ENCODE measurements at regions not wholly inside any gene's neighbourhood (a gene's known extent, or its start where the extent isn't known, plus 50 kb on each side); places are given as distances from the start of the nearest gene placed in this dataset.

DNA sequence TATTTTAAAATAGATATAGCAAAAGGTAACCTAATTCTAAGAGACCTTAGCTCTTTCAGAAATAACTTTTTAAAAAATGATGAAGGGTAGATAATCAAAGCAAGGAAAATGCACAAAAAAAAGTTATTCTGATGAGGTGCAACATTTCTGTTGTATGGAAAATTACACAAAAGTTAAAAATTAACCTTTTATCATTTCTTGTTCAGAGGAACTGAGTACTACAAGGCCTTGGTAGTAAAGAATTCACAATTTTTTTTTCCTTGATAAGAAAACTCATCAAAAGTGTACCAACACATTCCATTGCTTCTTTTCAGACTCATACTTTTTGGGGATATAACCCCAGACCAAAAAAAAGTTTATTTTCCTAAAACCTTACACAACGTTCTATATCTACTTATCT lies 213.0 kb downstream of the IL15 start:
- H3K4me3 ChIP-seq (ENCODE audit: low read depth, low read length), result no peak overlapping the region
- no peak for DNase-seq (ENCODE audit: low read depth)
- TF ChIP-seq, protein P1, sequence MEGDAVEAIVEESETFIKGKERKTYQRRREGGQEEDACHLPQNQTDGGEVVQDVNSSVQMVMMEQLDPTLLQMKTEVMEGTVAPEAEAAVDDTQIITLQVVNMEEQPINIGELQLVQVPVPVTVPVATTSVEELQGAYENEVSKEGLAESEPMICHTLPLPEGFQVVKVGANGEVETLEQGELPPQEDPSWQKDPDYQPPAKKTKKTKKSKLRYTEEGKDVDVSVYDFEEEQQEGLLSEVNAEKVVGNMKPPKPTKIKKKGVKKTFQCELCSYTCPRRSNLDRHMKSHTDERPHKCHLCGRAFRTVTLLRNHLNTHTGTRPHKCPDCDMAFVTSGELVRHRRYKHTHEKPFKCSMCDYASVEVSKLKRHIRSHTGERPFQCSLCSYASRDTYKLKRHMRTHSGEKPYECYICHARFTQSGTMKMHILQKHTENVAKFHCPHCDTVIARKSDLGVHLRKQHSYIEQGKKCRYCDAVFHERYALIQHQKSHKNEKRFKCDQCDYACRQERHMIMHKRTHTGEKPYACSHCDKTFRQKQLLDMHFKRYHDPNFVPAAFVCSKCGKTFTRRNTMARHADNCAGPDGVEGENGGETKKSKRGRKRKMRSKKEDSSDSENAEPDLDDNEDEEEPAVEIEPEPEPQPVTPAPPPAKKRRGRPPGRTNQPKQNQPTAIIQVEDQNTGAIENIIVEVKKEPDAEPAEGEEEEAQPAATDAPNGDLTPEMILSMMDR (IDR thresholded peaks at IDR 0.05; ENCODE audit: low read depth, low read length), result no peak
- no peak for TF ChIP-seq POLR2A (IDR thresholded peaks at IDR 0.05; ENCODE audit: extremely low read depth, insufficient read length)
- TF ChIP-seq MYC (IDR thresholded peaks at IDR 0.05; ENCODE audit: low read depth, low read length), result no peak
- TF ChIP-seq, protein P2, sequence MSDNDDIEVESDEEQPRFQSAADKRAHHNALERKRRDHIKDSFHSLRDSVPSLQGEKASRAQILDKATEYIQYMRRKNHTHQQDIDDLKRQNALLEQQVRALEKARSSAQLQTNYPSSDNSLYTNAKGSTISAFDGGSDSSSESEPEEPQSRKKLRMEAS (IDR thresholded peaks at IDR 0.05; ENCODE audit: low read depth, low read length), result no peak

DNA sequence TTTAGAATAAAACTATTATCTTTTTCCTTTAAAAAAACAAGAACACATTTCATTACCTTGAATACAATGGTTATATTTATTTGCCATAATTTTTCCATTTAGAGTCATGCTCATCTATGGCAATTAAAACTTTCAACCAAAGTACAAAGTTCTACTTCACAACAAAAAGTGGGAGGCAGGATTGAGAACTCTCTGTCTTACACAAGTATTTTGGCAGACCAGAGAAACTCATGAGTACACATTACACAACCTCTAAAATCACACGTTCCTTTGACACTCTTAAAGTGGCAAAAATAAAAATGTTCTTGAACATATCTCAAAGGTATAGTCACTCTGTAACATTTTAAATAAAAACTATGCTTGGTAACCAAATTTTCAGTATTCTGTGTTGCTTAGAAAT lies 213.4 kb downstream of the IL15 start:
- no peak overlapping the region for H3K4me3 ChIP-seq (ENCODE audit: low read depth, low read length)
- TF ChIP-seq, protein P1 (IDR thresholded peaks at IDR 0.05; ENCODE audit: low read depth, low read length), result no peak
- no peak for TF ChIP-seq MYC (IDR thresholded peaks at IDR 0.05; ENCODE audit: low read depth, low read length)
- TF ChIP-seq, protein P2 (IDR thresholded peaks at IDR 0.05; ENCODE audit: low read depth, low read length), result no peak
- no peak for TF ChIP-seq POLR2A (IDR thresholded peaks at IDR 0.05; ENCODE audit: extremely low read depth, insufficient read length)
- DNase-seq (ENCODE audit: low read depth), result no peak

DNA sequence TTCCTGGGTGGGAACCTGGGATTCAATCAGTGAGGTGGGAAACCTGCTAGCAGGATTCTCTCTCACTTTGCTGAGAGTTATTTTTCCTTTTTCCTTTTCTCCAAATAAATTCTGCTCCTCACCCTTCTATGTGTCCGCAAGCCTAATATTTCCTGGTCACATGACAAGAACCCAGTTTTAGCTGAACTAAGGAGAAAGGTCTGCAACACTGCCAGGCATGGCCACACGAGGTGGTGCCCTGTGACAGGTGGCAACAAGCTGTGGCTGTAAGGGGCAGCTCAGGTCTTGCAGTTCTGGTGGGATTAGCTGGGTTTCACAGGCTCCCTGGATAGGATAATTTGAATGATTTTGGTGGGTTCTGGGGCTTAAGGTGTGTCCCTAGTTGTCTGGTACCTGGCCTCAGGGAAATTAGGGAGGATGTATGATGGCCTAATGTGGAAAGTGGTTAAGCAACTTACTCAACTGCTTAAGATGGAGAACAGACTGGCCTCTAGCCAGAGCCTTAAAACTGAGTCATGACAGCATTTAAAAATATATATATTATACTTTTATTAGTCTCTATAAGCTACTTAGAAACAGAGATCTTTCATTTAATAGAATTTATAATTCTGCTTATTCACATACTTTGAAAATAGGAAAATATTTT lies 215.0 kb downstream of the IL15 start:
- TF ChIP-seq MYC (IDR thresholded peaks at IDR 0.05; ENCODE audit: low read depth, low read length) (no peak), POLR2A (IDR thresholded peaks at IDR 0.05; ENCODE audit: extremely low read depth, insufficient read length) (no peak)
- TF ChIP-seq, protein P2 (IDR thresholded peaks at IDR 0.05; ENCODE audit: low read depth, low read length), result no peak
- TF ChIP-seq, protein P1 (IDR thresholded peaks at IDR 0.05; ENCODE audit: low read depth, low read length), result no peak
- DNase-seq (ENCODE audit: low read depth), result no peak
- no peak overlapping the region for H3K4me3 ChIP-seq (ENCODE audit: low read depth, low read length)

DNA sequence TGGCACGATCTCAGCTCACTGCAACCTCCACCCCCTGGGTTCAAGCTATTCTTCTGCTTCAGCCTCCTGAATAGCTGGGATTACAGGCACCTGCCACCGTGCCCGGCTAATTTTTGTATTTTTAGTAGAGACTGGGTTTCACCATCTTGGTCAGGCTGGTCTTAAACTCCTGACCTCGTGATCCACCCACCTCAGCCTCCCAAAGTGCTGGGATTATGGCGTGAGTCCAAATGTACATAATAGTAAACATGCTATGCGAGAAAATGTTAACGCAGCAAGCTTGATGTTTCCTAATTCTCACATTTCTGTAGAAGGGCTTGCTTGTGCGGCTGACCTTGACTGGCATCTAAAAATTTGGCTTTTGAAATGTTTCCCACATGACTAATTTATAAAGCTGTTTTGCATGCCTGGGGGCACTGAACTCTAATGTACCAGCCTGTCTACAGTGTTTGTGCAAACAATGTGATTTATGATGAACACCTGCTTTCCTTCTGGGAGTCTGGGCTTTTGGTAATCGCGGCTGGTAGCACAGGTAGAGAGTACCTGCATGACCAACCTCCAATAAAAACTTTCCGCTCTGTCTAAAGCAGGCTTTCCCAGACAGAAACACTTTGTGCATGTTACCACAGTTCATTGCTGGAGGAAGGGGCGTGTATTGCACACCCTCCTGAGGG lies 216.8 kb downstream of the IL15 start:
- H3K4me3 ChIP-seq (ENCODE audit: low read depth, low read length), result no peak overlapping the region
- TF ChIP-seq, protein P1 (IDR thresholded peaks at IDR 0.05; ENCODE audit: low read depth, low read length), result no peak
- TF ChIP-seq MYC (IDR thresholded peaks at IDR 0.05; ENCODE audit: low read depth, low read length), result no peak
- no peak for TF ChIP-seq POLR2A (IDR thresholded peaks at IDR 0.05; ENCODE audit: extremely low read depth, insufficient read length)
- TF ChIP-seq, protein P2 (IDR thresholded peaks at IDR 0.05; ENCODE audit: low read depth, low read length), result no peak
- no peak for DNase-seq (ENCODE audit: low read depth)

DNA sequence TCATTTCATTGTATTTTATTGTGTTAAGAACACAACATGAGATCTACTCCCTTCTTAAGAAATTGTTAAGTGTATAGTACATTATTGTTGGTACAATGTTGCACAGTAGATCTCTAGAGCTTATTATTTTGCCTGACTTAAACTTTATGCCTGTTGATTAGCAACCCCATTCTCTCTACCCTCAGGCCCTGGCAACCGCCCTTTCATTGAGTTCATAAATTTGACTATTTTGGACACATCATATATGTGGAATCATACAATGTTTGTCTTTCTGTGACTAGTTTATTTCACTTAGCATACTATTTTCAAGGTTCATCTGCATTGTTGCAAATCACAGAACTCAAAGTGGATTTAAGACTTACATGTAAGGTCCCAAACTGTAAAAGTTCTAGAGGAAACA lies 222.1 kb downstream of the IL15 start:
- H3K4me3 ChIP-seq (ENCODE audit: low read depth, low read length), result no peak overlapping the region
- TF ChIP-seq, protein P2 (IDR thresholded peaks at IDR 0.05; ENCODE audit: low read depth, low read length), result no peak
- TF ChIP-seq, protein P1 (IDR thresholded peaks at IDR 0.05; ENCODE audit: low read depth, low read length), result no peak
- TF ChIP-seq POLR2A (IDR thresholded peaks at IDR 0.05; ENCODE audit: extremely low read depth, insufficient read length), result no peak
- no peak for TF ChIP-seq MYC (IDR thresholded peaks at IDR 0.05; ENCODE audit: low read depth, low read length)
- no peak for DNase-seq (ENCODE audit: low read depth)

Data from NB4 (cell line).